GM23338 (cell line): ENCODE measurements at regions not wholly inside any gene's neighbourhood (a gene's known extent, or its start where the extent isn't known, plus 50 kb on each side); places are given as distances from the start of the nearest gene placed in this dataset.
A peak's percentile ranks its signal among the peaks of the same experiment; 100 is the strongest.

Experiments
- ATAC-seq: fragments of 200-7000 bp; cut with Tn5 transposase; 3 replicates; pipeline ENCODE4 v1.9.1; 2020
- DNase-seq: peaks from one replicate; pipeline ENCODE4 v3.0.0-alpha.2; 2015; ENCODE audit warnings: low spot score
- H2AFZ ChIP-seq: fragments of 200-600 bp; sonication (generic); 2 replicates; pipeline ENCODE4 v1.8.0; 2016; ENCODE audit warnings: antibody characterized with exemption, mild to moderate bottlenecking, moderate library complexity
- H3F3A ChIP-seq: fragments of 200-600 bp; sonication (generic); replicated peaks from 2 replicates; pipeline ENCODE4 v1.8.0; 2017; ENCODE audit warnings: antibody characterized with exemption, mixed run types, low read depth
- H3K27ac ChIP-seq: fragments of 200-600 bp; sonication (generic); 2 replicates; pipeline ENCODE4 v1.6.1; 2016; ENCODE audit warnings: low read depth
- H3K27me3 ChIP-seq: fragments of 200-600 bp; sonication (generic); 2 replicates; pipeline ENCODE4 v1.8.0; 2016; ENCODE audit warnings: mild to moderate bottlenecking, mixed run types, moderate library complexity; ENCODE audit not compliant: insufficient read depth
- H3K36me3 ChIP-seq: fragments of 200-600 bp; sonication (generic); 2 replicates; pipeline ENCODE4 v1.8.0; 2016; ENCODE audit warnings: mild to moderate bottlenecking; ENCODE audit not compliant: insufficient read depth
- H3K4me1 ChIP-seq: fragments of 200-600 bp; sonication (generic); 2 replicates; pipeline ENCODE4 v1.8.0; 2016; ENCODE audit warnings: mild to moderate bottlenecking, moderate library complexity; ENCODE audit not compliant: insufficient read depth
- H3K4me2 ChIP-seq: fragments of 200-600 bp; sonication (generic); 2 replicates; pipeline ENCODE4 v1.7.1; 2017; ENCODE audit warnings: mixed run types
- H3K4me3 ChIP-seq: fragments of 200-600 bp; sonication (generic); 2 replicates; pipeline ENCODE4 v1.6.1; 2016; ENCODE audit warnings: mixed run types
- H3K79me2 ChIP-seq: fragments of 200-600 bp; sonication (generic); replicated peaks from 2 replicates; pipeline ENCODE4 v1.8.0; 2017; ENCODE audit warnings: mild to moderate bottlenecking; ENCODE audit not compliant: insufficient read depth
- H3K9me2 ChIP-seq: fragments of 200-600 bp; sonication (generic); 2 replicates; pipeline ENCODE4 v1.8.0; 2017; ENCODE audit not compliant: insufficient read depth
- H4K20me1 ChIP-seq: fragments of 200-600 bp; sonication (generic); replicated peaks from 2 replicates; pipeline ENCODE4 v1.8.0; 2017; ENCODE audit warnings: mild to moderate bottlenecking; ENCODE audit not compliant: insufficient read depth
- H3K27ac Mint-ChIP-seq: 2 replicates; pipeline ENCODE4 v1.8.0; 2020; ENCODE audit warnings: inconsistent platforms, mild to moderate bottlenecking, moderate library complexity, mixed read lengths
- H3K27me3 Mint-ChIP-seq: 3 replicates; pipeline ENCODE4 v1.8.0; 2022; ENCODE audit warnings: low read depth, mild to moderate bottlenecking, moderate library complexity, mixed read lengths, inconsistent platforms; ENCODE audit not compliant: insufficient read depth, poor library complexity
- H3K36me3 Mint-ChIP-seq: 3 replicates; pipeline ENCODE4 v1.8.0; 2021; ENCODE audit warnings: low read depth, mild to moderate bottlenecking, inconsistent platforms, moderate library complexity, mixed read lengths
- H3K4me1 Mint-ChIP-seq: 3 replicates; pipeline ENCODE4 v1.8.0; 2020; ENCODE audit warnings: mild to moderate bottlenecking, inconsistent platforms, mixed read lengths
- H3K4me3 Mint-ChIP-seq: 3 replicates; pipeline ENCODE4 v1.8.0; 2021; ENCODE audit warnings: moderate library complexity, mild to moderate bottlenecking, inconsistent platforms, mixed read lengths
- H3K9me3 Mint-ChIP-seq: 3 replicates; pipeline ENCODE4 v1.8.0; 2020; ENCODE audit warnings: moderate library complexity, mild to moderate bottlenecking, inconsistent platforms, mixed read lengths
- CREB1 ChIP-seq: fragments of 250-450 bp; sonication (Bioruptor Pico); IDR thresholded peaks from 2 replicates; pipeline ENCODE4 v1.5.0; 2020; ENCODE audit warnings: low read depth, mild to moderate bottlenecking, moderate library complexity
- CTCF ChIP-seq, 2 experiments: fragments of 200-600 bp in 1 of 2; sonication (generic) in 1 of 2; conservative IDR thresholded peaks; 2 replicates each; pipeline versions ENCODE4 v1.5.1 to v1.6.1; 2016 to 2017; ENCODE audit warnings: antibody characterized with exemption in 2 of 2, low read depth in 2 of 2, mild to moderate bottlenecking in 2 of 2, moderate library complexity in 1 of 2
- ETS1 ChIP-seq: IDR thresholded peaks from 2 replicates; pipeline ENCODE4 v1.6.1; 2016; ENCODE audit warnings: antibody characterized with exemption
- EZH2 ChIP-seq: fragments of 200-600 bp; sonication (generic); IDR thresholded peaks from one replicate; pipeline ENCODE4 v1.8.0; 2017; ENCODE audit warnings: antibody characterized with exemption, mild to moderate bottlenecking, low read depth; ENCODE audit not compliant: unreplicated experiment
- EZH2phosphoT487 ChIP-seq: fragments of 200-600 bp; sonication (generic); IDR thresholded peaks from one replicate; pipeline ENCODE4 v1.8.1; 2018; ENCODE audit warnings: antibody characterized with exemption; ENCODE audit not compliant: unreplicated experiment
- JUNB ChIP-seq: IDR thresholded peaks from one replicate; pipeline ENCODE4 v1.6.1; 2016; ENCODE audit warnings: antibody characterized with exemption; ENCODE audit not compliant: unreplicated experiment
- NANOG ChIP-seq: IDR thresholded peaks from 2 replicates; pipeline ENCODE4 v1.6.1; 2016; ENCODE audit warnings: antibody characterized with exemption, borderline replicate concordance
- POLR2AphosphoS5 ChIP-seq: IDR thresholded peaks from 2 replicates; pipeline ENCODE4 v1.6.1; 2016; ENCODE audit warnings: antibody characterized with exemption, low read depth
- STAT1 ChIP-seq: IDR thresholded peaks from one replicate; pipeline ENCODE4 v1.6.1; 2016; ENCODE audit warnings: antibody characterized with exemption; ENCODE audit not compliant: unreplicated experiment
- ZNF114 ChIP-seq: fragments of 250-450 bp; sonication (Bioruptor Pico); IDR thresholded peaks from 2 replicates; pipeline ENCODE4 v1.5.0; 2020; ENCODE audit warnings: mild to moderate bottlenecking, moderate library complexity
- ZNF331 ChIP-seq: fragments of 250-450 bp; sonication (Bioruptor Pico); IDR thresholded peaks from 2 replicates; pipeline ENCODE4 v1.5.0; 2020; ENCODE audit warnings: low read depth, mild to moderate bottlenecking, moderate library complexity
- ZNF462 ChIP-seq: fragments of 250-450 bp; sonication (Bioruptor Pico); IDR thresholded peaks from 2 replicates; pipeline ENCODE4 v1.5.0; 2020; ENCODE audit warnings: mild to moderate bottlenecking, moderate library complexity
- TF ChIP-seq, protein P1 (sequence below): IDR thresholded peaks from one replicate; pipeline ENCODE4 v1.6.1; 2018; ENCODE audit warnings: antibody characterized with exemption; ENCODE audit not compliant: unreplicated experiment

DNA sequence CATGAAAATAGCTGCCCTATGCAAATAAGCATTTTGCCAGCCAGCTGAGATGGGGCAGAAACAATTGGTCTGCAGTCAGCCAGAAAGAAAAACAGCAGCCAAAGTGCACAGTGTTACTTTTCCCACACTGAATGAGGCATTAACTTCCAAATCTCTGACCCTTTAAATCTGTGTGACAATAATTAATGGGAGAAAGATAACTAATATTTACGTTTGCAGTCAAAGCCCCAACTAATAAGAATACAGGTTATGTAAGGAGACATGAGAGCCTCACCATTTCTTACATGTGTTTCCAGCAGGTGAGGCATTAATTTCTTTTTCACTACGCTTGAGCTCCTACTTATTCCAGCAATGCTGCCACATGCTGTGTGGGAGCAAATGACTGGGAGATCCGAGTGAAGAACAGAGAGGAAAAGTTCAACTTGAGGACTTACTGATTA is 339.0 kb downstream of the SATB2 start:
- H3K9me2 ChIP-seq: peaks cover 12% of the 10 kb centered on the region; the same call in 1 of the 2 replicates
- no peaks in the 10 kb centered on the region for H4K20me1 ChIP-seq
- H3F3A ChIP-seq: no peaks in the 10 kb centered on the region
- TF ChIP-seq, protein P1, sequence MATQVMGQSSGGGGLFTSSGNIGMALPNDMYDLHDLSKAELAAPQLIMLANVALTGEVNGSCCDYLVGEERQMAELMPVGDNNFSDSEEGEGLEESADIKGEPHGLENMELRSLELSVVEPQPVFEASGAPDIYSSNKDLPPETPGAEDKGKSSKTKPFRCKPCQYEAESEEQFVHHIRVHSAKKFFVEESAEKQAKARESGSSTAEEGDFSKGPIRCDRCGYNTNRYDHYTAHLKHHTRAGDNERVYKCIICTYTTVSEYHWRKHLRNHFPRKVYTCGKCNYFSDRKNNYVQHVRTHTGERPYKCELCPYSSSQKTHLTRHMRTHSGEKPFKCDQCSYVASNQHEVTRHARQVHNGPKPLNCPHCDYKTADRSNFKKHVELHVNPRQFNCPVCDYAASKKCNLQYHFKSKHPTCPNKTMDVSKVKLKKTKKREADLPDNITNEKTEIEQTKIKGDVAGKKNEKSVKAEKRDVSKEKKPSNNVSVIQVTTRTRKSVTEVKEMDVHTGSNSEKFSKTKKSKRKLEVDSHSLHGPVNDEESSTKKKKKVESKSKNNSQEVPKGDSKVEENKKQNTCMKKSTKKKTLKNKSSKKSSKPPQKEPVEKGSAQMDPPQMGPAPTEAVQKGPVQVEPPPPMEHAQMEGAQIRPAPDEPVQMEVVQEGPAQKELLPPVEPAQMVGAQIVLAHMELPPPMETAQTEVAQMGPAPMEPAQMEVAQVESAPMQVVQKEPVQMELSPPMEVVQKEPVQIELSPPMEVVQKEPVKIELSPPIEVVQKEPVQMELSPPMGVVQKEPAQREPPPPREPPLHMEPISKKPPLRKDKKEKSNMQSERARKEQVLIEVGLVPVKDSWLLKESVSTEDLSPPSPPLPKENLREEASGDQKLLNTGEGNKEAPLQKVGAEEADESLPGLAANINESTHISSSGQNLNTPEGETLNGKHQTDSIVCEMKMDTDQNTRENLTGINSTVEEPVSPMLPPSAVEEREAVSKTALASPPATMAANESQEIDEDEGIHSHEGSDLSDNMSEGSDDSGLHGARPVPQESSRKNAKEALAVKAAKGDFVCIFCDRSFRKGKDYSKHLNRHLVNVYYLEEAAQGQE: no peak
- no peak for TF ChIP-seq CREB1 (CRISPR knock-in tag)
- TF ChIP-seq ZNF331 (CRISPR knock-in tag): no peak
- no peak for TF ChIP-seq POLR2AphosphoS5
- no peak for TF ChIP-seq EZH2
- TF ChIP-seq EZH2phosphoT487: no peak
- no peak for TF ChIP-seq STAT1
- no peak for TF ChIP-seq NANOG
- TF ChIP-seq CTCF (conservative IDR thresholded peaks at IDR 0.05; ENCODE audit: low read depth in 2 of 2): no peak
- TF ChIP-seq JUNB: no peak
- no peak for TF ChIP-seq ZNF462
- TF ChIP-seq ETS1: no peak
- TF ChIP-seq ZNF114 (CRISPR knock-in tag): no peak
- no peaks in the 10 kb centered on the region for H3K9me3 Mint-ChIP-seq
- H3K27me3 Mint-ChIP-seq: no peaks in the 10 kb centered on the region
- DNase-seq (peak; percentile 32), ATAC-seq (no peak; the same call in 2 of the 3 replicates)
- no peak overlapping the region for H2AFZ ChIP-seq
- no peaks in the 10 kb centered on the region for H3K27me3 ChIP-seq
- no peak overlapping the region for H3K4me3 Mint-ChIP-seq
- no peak overlapping the region for H3K4me2 ChIP-seq
- no peaks in the 10 kb centered on the region for H3K36me3 Mint-ChIP-seq
- H3K4me3 ChIP-seq: no peak overlapping the region
- no peaks in the 10 kb centered on the region for H3K79me2 ChIP-seq
- peaks cover 17% of the 10 kb centered on the region for H3K4me1 Mint-ChIP-seq
- H3K4me1 ChIP-seq: peaks cover 6% of the 10 kb centered on the region; the same call in 1 of the 2 replicates
- H3K36me3 ChIP-seq: no peaks in the 10 kb centered on the region
- H3K27ac Mint-ChIP-seq: no peak overlapping the region; the same call in 1 of the 2 replicates
- H3K27ac ChIP-seq: no peak overlapping the region
